Skeletal muscle satellite cell (primary cell): ENCODE measurements at regions not wholly inside any gene's neighbourhood (a gene's known extent, or its start where the extent isn't known, plus 50 kb on each side); places are given as distances from the start of the nearest gene placed in this dataset.
"Not testable (repeated sequence)": the region's sequence is repeated elsewhere in the genome, so short reads cannot be mapped to it uniquely, and the experiment has no call there.

ENCODE experiments used
- H3K27me3 ChIP-seq: 2 replicates; pipeline ENCODE4 v1.7.0; 2013; ENCODE audit warnings: low read length; ENCODE audit not compliant: control insufficient read depth, insufficient read depth
- H3K36me3 ChIP-seq: 2 replicates; pipeline ENCODE4 v1.7.0; 2013; ENCODE audit warnings: mild to moderate bottlenecking, control low read depth, low read length; ENCODE audit not compliant: insufficient read depth
- H3K4me1 ChIP-seq: 2 replicates; pipeline ENCODE4 v1.7.0; 2013; ENCODE audit warnings: low read length; ENCODE audit not compliant: control insufficient read depth, insufficient read depth
- H3K4me2 ChIP-seq: 2 replicates; pipeline ENCODE4 v1.7.0; 2013; ENCODE audit warnings: mild to moderate bottlenecking, low read length
- H3K4me3 ChIP-seq: 2 replicates; pipeline ENCODE4 v1.7.0; 2013; ENCODE audit warnings: low read length
- H3K9ac ChIP-seq: 2 replicates; pipeline ENCODE4 v1.7.0; 2013; ENCODE audit warnings: mild to moderate bottlenecking, low read depth, low read length, moderate library complexity
- H3K9me3 ChIP-seq: replicated peaks from 2 replicates; pipeline ENCODE4 v1.7.0; 2013; ENCODE audit warnings: mild to moderate bottlenecking, control low read depth, low read length

GRCh38 chr6:170152124-170152926 lies 138.6 kb downstream of the DLL1 start:
- H3K9ac ChIP-seq = no peak overlapping the region
- H3K4me1 ChIP-seq = peaks cover 5% of the 10 kb centered on the region
- H3K4me3 ChIP-seq = no peak overlapping the region
- H3K9me3 ChIP-seq = no peaks in the 10 kb centered on the region
- H3K27me3 ChIP-seq = peaks cover 1% of the 10 kb centered on the region
- no peaks in the 10 kb centered on the region for H3K36me3 ChIP-seq
- H3K4me2 ChIP-seq = no peak overlapping the region

- Histone ChIP-seq H3K27me3 (peaks cover 5% of the 10 kb centered on the region), H3K36me3 (no peaks in the 10 kb centered on the region), H3K4me2 (no peak overlapping the region), H3K9ac (no peak overlapping the region), H3K9me3 (no peaks in the 10 kb centered on the region), H3K4me3 (no peak overlapping the region), H3K4me1 (peaks cover 9% of the 10 kb centered on the region)
Observed at GRCh38 chr6:170151804-170152123, 139.1 kb downstream of the DLL1 start.

GRCh38 chr6:170151321-170151771 lies 139.5 kb downstream of the DLL1 start:
- peaks cover 5% of the 10 kb centered on the region for H3K27me3 ChIP-seq
- H3K9ac ChIP-seq = no peak overlapping the region
- H3K4me1 ChIP-seq = peaks cover 9% of the 10 kb centered on the region
- no peak overlapping the region for H3K4me2 ChIP-seq
- H3K9me3 ChIP-seq = no peaks in the 10 kb centered on the region
- no peak overlapping the region for H3K4me3 ChIP-seq
- no peaks in the 10 kb centered on the region for H3K36me3 ChIP-seq

- no peaks in the 10 kb centered on the region for H3K36me3 ChIP-seq
- no peaks in the 10 kb centered on the region for H3K9me3 ChIP-seq
- no peak overlapping the region for H3K4me3 ChIP-seq
- H3K4me2 ChIP-seq = no peak overlapping the region
- H3K9ac ChIP-seq = no peak overlapping the region
- H3K27me3 ChIP-seq = peaks cover 5% of the 10 kb centered on the region
- peaks cover 9% of the 10 kb centered on the region for H3K4me1 ChIP-seq
Observed at GRCh38 chr6:170150590-170150945, 140.3 kb downstream of the DLL1 start.

- peaks cover 5% of the 10 kb centered on the region for H3K27me3 ChIP-seq
- peaks cover 9% of the 10 kb centered on the region for H3K4me1 ChIP-seq
- no peak overlapping the region for H3K4me2 ChIP-seq
- no peaks in the 10 kb centered on the region for H3K36me3 ChIP-seq
- H3K9ac ChIP-seq = no peak overlapping the region
- H3K4me3 ChIP-seq = no peak overlapping the region
- H3K9me3 ChIP-seq = no peaks in the 10 kb centered on the region
Observed at GRCh38 chr6:170149681-170150589, 140.9 kb downstream of the DLL1 start.

- Histone ChIP-seq H3K4me1 (peaks cover 9% of the 10 kb centered on the region), H3K9ac (no peak overlapping the region), H3K4me2 (no peak overlapping the region), H3K4me3 (no peak overlapping the region), H3K27me3 (peaks cover 5% of the 10 kb centered on the region), H3K36me3 (no peaks in the 10 kb centered on the region), H3K9me3 (no peaks in the 10 kb centered on the region)
Observed at GRCh38 chr6:170148709-170149470, 142.0 kb downstream of the DLL1 start.

GRCh38 chr6:170147832-170148708 lies 142.8 kb downstream of the DLL1 start:
- Histone ChIP-seq H3K4me1 (peaks cover 9% of the 10 kb centered on the region), H3K4me2 (peak overlapping the region; percentile 59), H3K36me3 (no peaks in the 10 kb centered on the region), H3K27me3 (peaks cover 5% of the 10 kb centered on the region), H3K9ac (no peak overlapping the region), H3K9me3 (no peaks in the 10 kb centered on the region), H3K4me3 (no peak overlapping the region)

GRCh38 chr6:170147056-170147787 lies 143.7 kb downstream of the DLL1 start:
- no peaks in the 10 kb centered on the region for H3K9me3 ChIP-seq
- peaks cover 9% of the 10 kb centered on the region for H3K4me1 ChIP-seq
- no peak overlapping the region for H3K4me3 ChIP-seq
- no peaks in the 10 kb centered on the region for H3K36me3 ChIP-seq
- no peak overlapping the region for H3K9ac ChIP-seq
- H3K27me3 ChIP-seq = peaks cover 5% of the 10 kb centered on the region
- peak overlapping the region; percentile 59 for H3K4me2 ChIP-seq

- Histone ChIP-seq H3K4me3 (no peak overlapping the region), H3K9me3 (no peaks in the 10 kb centered on the region), H3K27me3 (peaks cover 5% of the 10 kb centered on the region), H3K9ac (no peak overlapping the region), H3K4me1 (peaks cover 9% of the 10 kb centered on the region), H3K4me2 (peak overlapping the region; percentile 59), H3K36me3 (no peaks in the 10 kb centered on the region)
Observed at GRCh38 chr6:170146640-170147039, 144.2 kb downstream of the DLL1 start.

GRCh38 chr6:170146131-170146530 lies 144.7 kb downstream of the DLL1 start:
- not testable (repeated sequence) for H3K9me3 ChIP-seq, H3K4me1 ChIP-seq, H3K27me3 ChIP-seq, H3K4me3 ChIP-seq, H3K4me2 ChIP-seq, H3K36me3 ChIP-seq, H3K9ac ChIP-seq
